ENCODE measurements at regions not wholly inside any gene's neighbourhood (a gene's known extent, or its start where the extent isn't known, plus 50 kb on each side); places are given as distances from the start of the nearest gene placed in this dataset.

- H3K4me2 ChIP-seq (ENCODE audit: insufficient read depth, insufficient read length, low read length) = no peak overlapping the region
- H3K4ac ChIP-seq (ENCODE audit: low read depth, low read length) = no peak overlapping the region
- H2BK120ac ChIP-seq (ENCODE audit: low read depth, low read length, poor library complexity, severe bottlenecking) = no peak overlapping the region
- H3K79me2 ChIP-seq (ENCODE audit: insufficient read depth, low read length) = no peaks in the 10 kb centered on the region
- H3K27me3 Mint-ChIP-seq (ENCODE audit: low read depth) = peaks cover 11% of the 10 kb centered on the region
- no peaks in the 10 kb centered on the region for H3K79me1 ChIP-seq (ENCODE audit: insufficient read depth, low read depth, low read length, poor library complexity, severe bottlenecking)
- no peak overlapping the region for H3K9ac ChIP-seq (ENCODE audit: extremely low read depth, insufficient read length, low read length)
- no peak overlapping the region for H3K14ac ChIP-seq (ENCODE audit: insufficient read depth, low read length)
- no peak overlapping the region for H3K27ac ChIP-seq (ENCODE audit: insufficient read length, low read depth, low read length)
- WGBS (ENCODE audit: extremely low coverage, insufficient read length, low lambda C conversion rate) = no CpG with 5 or more reads among the region's 3 CpGs
- H2BK20ac ChIP-seq (ENCODE audit: low read depth, low read length, poor library complexity, severe bottlenecking) = no peak overlapping the region
- H3K9me3 ChIP-seq (ENCODE audit: control insufficient read depth, low read depth, low read length) = no peaks in the 10 kb centered on the region
- H4K91ac ChIP-seq (ENCODE audit: insufficient read length, low read depth, low read length) = no peak overlapping the region
- no peak overlapping the region for H2BK15ac ChIP-seq (ENCODE audit: low read depth, low read length)
- no peak overlapping the region for H2AFZ ChIP-seq (ENCODE audit: low read length)
- no peaks in the 10 kb centered on the region for H4K20me1 ChIP-seq (ENCODE audit: control insufficient read depth, insufficient read depth, insufficient read length)
- 0 out of 4 replicates have a peak, but pooled peaks cover 0 to 4% of the 10 kb centered on the region in 2 experiments for H3K4me1 Mint-ChIP-seq
- H3K27me3 ChIP-seq (ENCODE audit: insufficient read depth, low read length) = no peaks in the 10 kb centered on the region
- no peak overlapping the region for H4K5ac ChIP-seq (ENCODE audit: insufficient read length, low read depth, low read length)
- H3K4me3 Mint-ChIP-seq = no peak overlapping the region
- no peak overlapping the region for H4K8ac ChIP-seq (replicated peaks; ENCODE audit: insufficient read length, low read depth, low read length)
- H2BK12ac ChIP-seq (ENCODE audit: insufficient read length, low read depth, low read length) = no peak overlapping the region
- no peaks in the 10 kb centered on the region for H3K23me2 ChIP-seq (ENCODE audit: insufficient read length, low read depth, low read length, poor library complexity, severe bottlenecking)
- no peaks in the 10 kb centered on the region for H3K36me3 Mint-ChIP-seq (ENCODE audit: insufficient read depth in 1 of 3, low read depth in 3 of 3)
- no peak overlapping the region for H3K18ac ChIP-seq (ENCODE audit: insufficient read length, low read depth, low read length)
- H3K23ac ChIP-seq (ENCODE audit: insufficient read length, low read depth, low read length) = no peak overlapping the region
- no peak overlapping the region for H3K27ac Mint-ChIP-seq
- DNase-seq = no peak
- H3K9me3 Mint-ChIP-seq = no peaks in the 10 kb centered on the region
- H2AK5ac ChIP-seq (ENCODE audit: insufficient read length, low read length) = no peak overlapping the region
- H3T11ph ChIP-seq (ENCODE audit: low read length) = no peak overlapping the region
- no peak overlapping the region for H3K56ac ChIP-seq (ENCODE audit: insufficient read length, low read depth, low read length)
- no peak overlapping the region for H2BK5ac ChIP-seq (ENCODE audit: insufficient read length, low read length)
- no peak for TF ChIP-seq CTCF (conservative IDR thresholded peaks at IDR 0.05)
- no peaks in the 10 kb centered on the region for H3K4me1 ChIP-seq (ENCODE audit: insufficient read depth, low read length)
Observed at GRCh38 chr18:22283397-22283796, 114.0 kb downstream of the GATA6 start.
